Omental fat pad (tissue), 3 donors: ENCODE measurements at regions not wholly inside any gene's neighbourhood (a gene's known extent, or its start where the extent isn't known, plus 50 kb on each side); places are given as distances from the start of the nearest gene placed in this dataset.
"Not testable (repeated sequence)": the region's sequence is repeated elsewhere in the genome, so short reads cannot be mapped to it uniquely, and the experiment has no call there.

Source experiments
- ATAC-seq: fragments of 150-250 bp; one replicate; pipeline ENCODE4 v1.9.1; 2016; ENCODE audit warnings: mild to moderate bottlenecking, moderate library complexity; ENCODE audit not compliant: low FRiP score
- DNase-seq: peaks from one replicate; pipeline ENCODE4 v3.0.0-alpha.2; 2019; ENCODE audit warnings: low spot score
- TF ChIP-seq, protein P1 (sequence below), 3 donors: fragments of 450-650 bp; IDR thresholded peaks; one replicate each; pipeline ENCODE4 v1.5.1; 2016 to 2017; ENCODE audit warnings: antibody characterized with exemption in 3 of 3, mild to moderate bottlenecking in 3 of 3, moderate library complexity in 2 of 3

DNA sequence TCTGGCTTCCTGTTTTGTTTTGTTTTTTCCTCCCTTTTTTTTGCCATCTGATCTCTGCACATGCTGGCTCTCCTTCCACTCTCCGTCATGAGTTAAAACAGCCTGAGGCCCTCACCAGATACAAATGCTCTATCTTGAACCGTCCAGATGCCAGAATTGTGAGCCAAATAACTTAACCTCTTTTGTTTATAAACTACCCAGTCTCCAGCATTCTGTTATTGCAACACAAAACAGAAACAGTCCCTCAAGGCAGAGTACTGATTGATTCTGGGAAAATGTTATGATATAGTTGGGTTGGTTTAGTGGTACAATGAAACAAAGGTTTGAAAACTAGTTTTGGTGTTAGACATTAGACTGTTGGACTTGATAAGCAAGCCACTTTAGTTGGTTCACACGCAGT, 1390.0 kb upstream of the RAG2 start:
- DNase-seq (no peak), ATAC-seq (no peak)
- TF ChIP-seq, protein P1, sequence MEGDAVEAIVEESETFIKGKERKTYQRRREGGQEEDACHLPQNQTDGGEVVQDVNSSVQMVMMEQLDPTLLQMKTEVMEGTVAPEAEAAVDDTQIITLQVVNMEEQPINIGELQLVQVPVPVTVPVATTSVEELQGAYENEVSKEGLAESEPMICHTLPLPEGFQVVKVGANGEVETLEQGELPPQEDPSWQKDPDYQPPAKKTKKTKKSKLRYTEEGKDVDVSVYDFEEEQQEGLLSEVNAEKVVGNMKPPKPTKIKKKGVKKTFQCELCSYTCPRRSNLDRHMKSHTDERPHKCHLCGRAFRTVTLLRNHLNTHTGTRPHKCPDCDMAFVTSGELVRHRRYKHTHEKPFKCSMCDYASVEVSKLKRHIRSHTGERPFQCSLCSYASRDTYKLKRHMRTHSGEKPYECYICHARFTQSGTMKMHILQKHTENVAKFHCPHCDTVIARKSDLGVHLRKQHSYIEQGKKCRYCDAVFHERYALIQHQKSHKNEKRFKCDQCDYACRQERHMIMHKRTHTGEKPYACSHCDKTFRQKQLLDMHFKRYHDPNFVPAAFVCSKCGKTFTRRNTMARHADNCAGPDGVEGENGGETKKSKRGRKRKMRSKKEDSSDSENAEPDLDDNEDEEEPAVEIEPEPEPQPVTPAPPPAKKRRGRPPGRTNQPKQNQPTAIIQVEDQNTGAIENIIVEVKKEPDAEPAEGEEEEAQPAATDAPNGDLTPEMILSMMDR (IDR thresholded peaks at IDR 0.05) = no peak

DNA sequence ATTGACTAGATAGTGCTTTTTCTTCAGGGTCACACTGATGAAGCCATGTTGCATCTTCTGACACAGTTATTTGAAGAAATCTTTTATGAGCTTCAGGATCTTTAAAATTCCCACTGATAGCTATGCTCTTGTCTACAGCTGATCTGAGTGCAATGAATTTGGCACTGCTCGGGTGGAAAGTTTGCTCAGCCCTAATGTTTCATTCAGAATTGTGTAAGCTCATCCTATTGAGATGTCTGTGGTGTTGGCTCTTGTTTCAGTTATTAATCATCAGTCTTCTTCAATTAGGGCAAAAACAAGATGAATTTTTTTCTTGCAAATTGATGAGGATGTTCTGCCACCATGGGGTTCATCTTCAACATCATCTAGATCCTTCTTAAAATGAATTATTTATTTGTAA, 1387.0 kb upstream of the RAG2 start:
- no peak for DNase-seq

DNA sequence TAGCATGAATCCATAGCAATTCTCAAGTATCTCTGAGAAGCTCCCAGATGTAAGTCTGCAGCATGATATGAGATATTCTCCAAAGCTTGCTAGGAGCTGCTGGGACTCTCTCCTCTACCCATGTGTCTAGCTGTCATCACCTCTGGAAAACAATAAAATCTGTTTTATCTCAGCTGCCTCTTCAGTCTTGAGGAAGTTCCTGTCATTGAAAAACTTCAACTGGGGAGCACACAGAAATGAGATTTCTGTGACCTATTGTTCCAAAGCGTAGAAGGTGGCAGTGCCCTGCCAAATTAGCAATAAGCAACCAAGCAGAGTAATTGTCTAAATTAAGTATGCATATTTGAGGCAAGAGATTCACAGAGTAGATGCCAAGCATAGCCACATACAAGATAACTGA, 1380.6 kb upstream of the RAG2 start:
- DNase-seq (no peak), ATAC-seq (no peak)
- TF ChIP-seq, protein P1 (IDR thresholded peaks at IDR 0.05) = no peak

More for the DNA sequence above, 1387.0 kb upstream of the RAG2 start:
- TF ChIP-seq, protein P1 (IDR thresholded peaks at IDR 0.05) = no peak
- no peak for ATAC-seq

DNA sequence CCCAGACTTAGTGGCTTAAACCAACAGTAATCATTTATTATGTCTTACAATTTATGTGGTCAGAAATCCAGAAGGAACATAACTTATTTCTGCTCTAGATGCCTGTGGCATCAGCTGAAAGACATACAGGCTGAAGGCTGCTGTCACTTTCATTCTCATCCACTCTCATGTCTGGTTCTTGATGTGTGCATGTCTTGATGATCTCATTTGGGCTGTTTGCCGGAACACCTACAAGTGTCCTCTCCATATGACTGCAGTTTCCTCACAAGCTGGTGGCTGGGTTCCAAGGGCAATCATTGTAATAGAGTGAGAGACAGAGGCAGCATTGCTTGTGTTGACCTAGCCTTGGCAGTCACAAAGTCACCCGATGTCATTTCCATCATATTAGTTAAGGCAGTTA, 1375.9 kb upstream of the RAG2 start:
- DNase-seq = no peak
- TF ChIP-seq, protein P1 (IDR thresholded peaks at IDR 0.05) = no peak
- ATAC-seq = no peak

DNA sequence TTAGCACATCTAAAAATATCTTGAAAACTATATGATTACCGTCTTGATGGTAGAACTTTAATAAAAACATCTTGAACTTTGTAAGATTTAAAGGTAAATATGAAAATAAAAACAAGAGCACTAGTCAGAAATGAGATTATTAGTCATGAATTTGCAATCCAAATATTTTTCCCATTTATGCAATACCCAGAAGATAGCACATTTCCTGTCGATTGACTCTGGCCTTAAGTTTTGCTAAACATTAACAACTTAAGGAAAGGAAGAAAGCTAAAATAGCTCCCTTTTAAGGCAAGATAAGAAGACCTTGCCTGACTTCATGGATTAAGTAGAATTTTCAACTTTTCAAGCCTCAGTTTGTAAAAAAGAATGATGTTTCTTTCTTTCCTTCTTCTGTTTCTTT, 1374.7 kb upstream of the RAG2 start:
- DNase-seq = no peak
- no peak for ATAC-seq
- TF ChIP-seq, protein P1 (IDR thresholded peaks at IDR 0.05) = no peak

DNA sequence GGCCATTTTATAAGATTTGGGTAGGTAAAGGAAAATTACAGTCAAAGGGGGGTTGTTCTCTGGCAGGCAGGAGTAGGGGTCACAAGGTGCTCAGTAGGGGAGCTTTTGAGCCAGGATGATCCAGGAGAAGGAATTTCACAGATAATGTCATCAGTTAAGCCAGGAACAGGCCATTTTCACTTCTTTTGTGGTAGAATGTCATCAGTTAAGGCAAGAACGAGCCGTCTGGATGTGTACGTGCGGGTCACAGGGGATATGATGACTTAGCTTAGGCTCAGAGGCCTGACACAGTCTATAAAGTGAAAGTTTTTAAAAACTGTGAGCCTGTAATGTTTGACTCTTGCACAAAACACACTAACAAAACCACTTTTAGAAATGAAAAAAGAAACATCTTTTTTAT, 1371.3 kb upstream of the RAG2 start:
- not testable (repeated sequence) for DNase-seq, ATAC-seq

DNA sequence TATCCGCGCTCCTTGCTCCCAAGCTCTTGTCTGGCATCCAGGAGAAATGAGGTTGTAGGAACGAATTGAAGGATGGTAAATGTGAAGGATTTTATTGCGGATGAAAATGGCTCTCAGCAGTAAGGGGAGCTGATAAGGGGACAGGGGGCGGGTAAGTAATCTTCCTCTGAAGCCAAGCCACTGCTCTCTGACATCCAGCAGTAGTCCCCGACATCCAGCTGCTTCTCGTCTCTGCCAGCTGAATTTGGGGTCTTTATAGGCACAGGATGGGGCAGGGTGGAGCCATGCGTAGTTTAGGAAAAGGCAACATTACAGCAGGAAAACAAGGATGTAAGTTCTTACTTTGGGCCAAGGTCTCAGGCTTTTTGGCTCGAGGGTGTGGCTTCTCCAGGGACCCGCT, 1370.1 kb upstream of the RAG2 start:
- DNase-seq = no peak
- TF ChIP-seq, protein P1 (IDR thresholded peaks at IDR 0.05) = no peak
- ATAC-seq = no peak

DNA sequence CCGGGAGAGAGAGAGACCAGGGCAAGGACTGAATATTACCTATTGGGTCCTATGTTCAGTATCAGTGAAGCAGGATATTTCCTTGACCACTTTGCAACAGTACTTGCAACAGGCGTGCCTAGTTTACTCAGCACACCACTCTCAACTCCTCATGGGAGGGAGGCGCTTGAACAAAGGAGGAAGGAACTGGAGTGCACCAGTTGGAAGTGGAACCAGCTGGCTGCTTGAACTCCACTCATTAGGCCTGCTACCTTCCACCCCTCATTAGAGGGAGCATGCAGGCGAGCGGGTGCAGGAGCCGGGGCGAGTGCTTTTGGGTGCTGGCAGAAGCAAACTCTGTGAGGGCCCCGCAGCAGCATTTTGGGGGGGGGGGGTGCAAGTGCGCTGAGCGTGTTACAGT, 1369.6 kb upstream of the RAG2 start:
- TF ChIP-seq, protein P1 (IDR thresholded peaks at IDR 0.05) = no peak
- DNase-seq (no peak), ATAC-seq (no peak)
